ENCODE measurements at regions not wholly inside any gene's neighbourhood (a gene's known extent, or its start where the extent isn't known, plus 50 kb on each side); places are given as distances from the start of the nearest gene placed in this dataset.

DNA sequence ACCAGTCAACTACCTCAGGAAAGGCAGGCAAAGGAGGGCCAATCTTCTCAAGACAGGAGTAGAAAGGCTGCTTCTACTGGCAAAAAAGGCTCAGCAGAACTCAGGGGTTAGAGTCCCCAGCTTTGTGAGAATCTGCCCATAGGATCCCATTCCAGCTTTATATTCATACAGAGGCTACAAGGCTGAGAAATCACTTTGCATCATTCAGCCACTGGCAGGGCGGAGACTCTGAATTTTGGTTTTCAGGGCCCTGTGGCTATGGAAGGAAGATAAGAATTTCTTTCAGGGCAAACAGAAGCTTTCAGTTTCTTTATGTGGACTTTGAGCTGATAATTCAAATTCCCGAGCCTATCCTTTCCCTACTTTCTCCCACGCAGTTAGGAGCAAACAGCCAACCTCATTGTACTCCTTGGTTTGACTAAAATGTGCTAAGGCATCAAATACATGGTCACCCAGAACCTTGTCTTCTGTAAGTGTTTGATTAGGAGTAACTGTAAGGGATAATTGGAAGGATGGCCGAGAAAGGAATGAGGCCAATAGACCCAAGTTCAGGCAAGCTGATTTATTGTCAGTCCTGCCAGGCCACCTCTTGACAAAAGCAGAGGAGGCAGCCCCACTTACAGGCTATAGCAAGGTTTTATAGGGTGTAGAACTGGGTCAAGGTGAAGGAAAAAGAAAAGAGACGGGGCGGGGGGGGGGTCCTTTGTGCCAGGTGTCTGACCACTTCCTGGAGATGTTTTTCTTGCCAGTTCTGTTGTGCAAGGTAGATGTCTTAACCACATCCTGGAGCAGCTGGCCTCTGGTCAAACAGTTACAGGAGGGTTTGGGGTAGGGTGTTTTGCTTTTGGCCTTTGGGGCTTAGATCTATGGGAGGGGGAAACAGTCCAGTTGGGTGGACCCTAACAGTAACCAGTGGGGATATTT is 165.3 kb upstream of the PPP1R2C start:
- no peaks in the 10 kb centered on the region for H3K4me1 ChIP-seq
- TF ChIP-seq, protein P1, sequence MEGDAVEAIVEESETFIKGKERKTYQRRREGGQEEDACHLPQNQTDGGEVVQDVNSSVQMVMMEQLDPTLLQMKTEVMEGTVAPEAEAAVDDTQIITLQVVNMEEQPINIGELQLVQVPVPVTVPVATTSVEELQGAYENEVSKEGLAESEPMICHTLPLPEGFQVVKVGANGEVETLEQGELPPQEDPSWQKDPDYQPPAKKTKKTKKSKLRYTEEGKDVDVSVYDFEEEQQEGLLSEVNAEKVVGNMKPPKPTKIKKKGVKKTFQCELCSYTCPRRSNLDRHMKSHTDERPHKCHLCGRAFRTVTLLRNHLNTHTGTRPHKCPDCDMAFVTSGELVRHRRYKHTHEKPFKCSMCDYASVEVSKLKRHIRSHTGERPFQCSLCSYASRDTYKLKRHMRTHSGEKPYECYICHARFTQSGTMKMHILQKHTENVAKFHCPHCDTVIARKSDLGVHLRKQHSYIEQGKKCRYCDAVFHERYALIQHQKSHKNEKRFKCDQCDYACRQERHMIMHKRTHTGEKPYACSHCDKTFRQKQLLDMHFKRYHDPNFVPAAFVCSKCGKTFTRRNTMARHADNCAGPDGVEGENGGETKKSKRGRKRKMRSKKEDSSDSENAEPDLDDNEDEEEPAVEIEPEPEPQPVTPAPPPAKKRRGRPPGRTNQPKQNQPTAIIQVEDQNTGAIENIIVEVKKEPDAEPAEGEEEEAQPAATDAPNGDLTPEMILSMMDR (IDR thresholded peaks at IDR 0.05): no peak
- H3K27me3 ChIP-seq: no peaks in the 10 kb centered on the region
- intact Hi-C loops (cut with DNase I): no loop called here
- 63 to 72% methylated on average over 6 of the region's 6 CpGs for WGBS, 2 donors
- DNase-seq (no peak), FAIRE-seq (no peak), ATAC-seq (no peak)
- H3K36me3 ChIP-seq: no peaks in the 10 kb centered on the region
- no peak overlapping the region for H3K4me3 ChIP-seq
- no peak overlapping the region for H3K27ac ChIP-seq
- no peaks in the 10 kb centered on the region for H3K9me3 ChIP-seq

DNA sequence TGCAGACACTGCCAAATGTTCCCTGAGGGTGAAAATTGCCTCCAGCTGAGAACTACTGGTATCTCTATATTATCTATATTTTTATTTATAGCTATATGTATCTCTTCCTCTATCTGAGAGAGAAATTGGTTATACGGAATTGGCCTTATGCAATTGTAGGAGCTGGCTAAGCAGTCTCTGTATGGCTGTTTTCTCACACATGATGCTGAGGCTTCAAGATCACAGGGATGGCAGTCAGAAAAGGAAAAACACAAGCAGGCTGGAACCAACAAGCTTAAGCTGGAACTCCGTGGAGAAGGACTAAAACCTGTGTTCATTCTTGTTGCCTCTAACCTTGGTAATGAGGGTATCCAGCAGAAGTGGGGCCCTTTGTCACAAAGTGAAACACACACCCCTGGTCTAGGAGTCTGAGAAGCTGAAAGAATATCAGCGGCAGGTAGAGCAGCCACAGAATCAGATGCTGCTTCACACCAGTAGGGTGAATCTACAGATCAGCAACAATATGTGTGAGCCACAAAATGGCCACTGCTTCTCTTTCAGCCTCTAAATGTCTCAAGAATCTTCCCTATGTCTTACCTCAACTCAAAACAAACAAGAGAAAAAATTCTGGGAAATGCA is 166.5 kb upstream of the PPP1R2C start:
- H3K27ac ChIP-seq: no peak overlapping the region
- TF ChIP-seq, protein P1 (IDR thresholded peaks at IDR 0.05): no peak
- no peaks in the 10 kb centered on the region for H3K27me3 ChIP-seq
- WGBS, 2 donors: 66 to 76% methylated on average over 3 of the region's 3 CpGs
- H3K9me3 ChIP-seq: no peaks in the 10 kb centered on the region
- H3K4me3 ChIP-seq: no peak overlapping the region
- FAIRE-seq: no peak
- DNase-seq: no peak
- intact Hi-C loops (cut with DNase I): no loop called here
- H3K36me3 ChIP-seq: no peaks in the 10 kb centered on the region
- no peaks in the 10 kb centered on the region for H3K4me1 ChIP-seq
- no peak for ATAC-seq

DNA sequence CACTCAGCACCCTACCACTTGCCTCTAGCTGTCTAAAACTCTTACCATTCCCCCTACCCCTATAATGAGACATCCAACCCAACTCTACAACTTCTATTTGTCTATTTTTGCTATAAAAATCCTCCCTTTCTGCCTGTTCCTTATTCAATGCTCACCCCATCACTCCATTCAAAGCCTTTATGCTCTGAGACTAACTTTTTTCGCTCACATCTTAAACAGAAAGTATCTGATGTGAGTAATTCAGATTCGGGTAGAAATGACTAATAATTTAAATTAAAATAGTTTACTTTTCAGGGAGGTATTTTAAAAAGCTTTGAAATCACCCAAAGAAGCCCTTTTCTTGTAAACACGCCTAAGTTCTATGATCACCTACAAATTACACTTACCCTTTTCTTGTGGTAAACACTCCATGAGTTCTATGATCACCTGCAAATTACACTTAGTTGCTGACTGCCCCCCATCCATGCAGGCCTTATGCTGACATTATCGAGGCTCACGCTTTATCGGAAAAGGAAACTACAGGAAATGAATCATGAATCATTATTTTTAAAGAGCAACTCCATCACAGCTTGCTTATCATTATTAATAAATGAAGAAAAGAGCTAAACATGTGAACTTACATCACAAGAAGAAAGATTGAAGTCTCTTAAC is 168.7 kb upstream of the PPP1R2C start:
- TF ChIP-seq, protein P1 (IDR thresholded peaks at IDR 0.05): no peak
- Histone ChIP-seq H3K4me3 (no peak overlapping the region), H3K27ac (no peak overlapping the region), H3K27me3 (peaks cover 0 to 8% (median 0%) of the 10 kb centered on the region in 4 donors), H3K4me1 (no peaks in the 10 kb centered on the region), H3K9me3 (no peaks in the 10 kb centered on the region), H3K36me3 (no peaks in the 10 kb centered on the region)
- WGBS, 2 donors: 68 to 79% methylated on average over 6 of the region's 6 CpGs
- DNase-seq (no peak), FAIRE-seq (no peak), ATAC-seq (no peak)
- intact Hi-C loops (cut with DNase I): no loop called here

DNA sequence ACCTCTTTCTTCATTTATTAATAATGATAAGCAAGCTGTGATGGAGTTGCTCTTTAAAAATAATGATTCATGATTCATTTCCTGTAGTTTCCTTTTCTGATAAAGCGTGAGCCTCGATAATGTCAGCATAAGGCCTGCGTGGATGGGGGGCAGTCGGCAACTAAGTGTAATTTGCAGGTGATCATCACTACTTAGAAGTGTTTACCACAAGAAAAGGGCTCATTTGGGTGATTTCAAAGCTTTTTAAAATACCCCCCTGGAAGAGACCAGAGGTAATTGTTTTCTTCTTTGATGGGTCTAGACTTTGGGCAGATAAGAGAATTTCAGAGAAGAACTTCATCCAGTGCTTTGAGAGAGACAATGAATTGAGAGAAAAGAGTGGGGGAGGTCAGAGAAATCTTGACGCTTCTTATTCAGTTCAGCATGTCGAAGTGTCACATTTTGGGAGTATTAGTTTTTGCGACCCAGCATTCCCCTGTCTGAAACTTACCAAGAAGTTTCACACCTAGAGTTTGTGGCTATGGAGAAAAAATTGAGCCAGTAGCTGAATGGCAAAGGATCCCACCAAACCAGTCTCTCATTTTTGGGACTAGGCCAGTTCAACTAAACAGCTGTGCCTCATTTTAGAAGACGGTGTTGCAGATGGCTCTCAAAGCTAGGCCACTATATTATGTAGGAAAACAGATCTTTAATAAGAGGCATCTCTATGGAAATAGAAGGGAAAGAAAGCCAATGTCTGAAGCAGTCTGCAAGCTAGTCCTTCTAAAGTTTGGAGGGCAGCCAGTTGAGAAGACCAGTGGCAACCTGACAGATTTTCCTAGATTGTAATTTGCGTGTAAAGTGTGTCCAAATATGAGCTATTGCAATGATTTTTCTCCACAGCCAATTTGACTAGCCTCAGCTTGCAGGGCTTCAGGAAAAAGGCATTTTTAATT is 171.0 kb upstream of the PPP1R2C start:
- no peak for ATAC-seq
- WGBS, 2 donors: 35 to 73% methylated on average over 9 of the region's 9 CpGs
- intact Hi-C loops (cut with DNase I): no loop called here
- DNase-seq: no peak
- Histone ChIP-seq H3K27ac (no peak overlapping the region), H3K36me3 (no peaks in the 10 kb centered on the region), H3K9me3 (no peaks in the 10 kb centered on the region), H3K27me3 (peaks cover 0 to 13% (median 0%) of the 10 kb centered on the region in 4 donors), H3K4me1 (no peaks in the 10 kb centered on the region), H3K4me3 (no peak overlapping the region)
- TF ChIP-seq, protein P1 (IDR thresholded peaks at IDR 0.05): no peak
- no peak for FAIRE-seq
